ENCODE measurements at regions not wholly inside any gene's neighbourhood (a gene's known extent, or its start where the extent isn't known, plus 50 kb on each side); places are given as distances from the start of the nearest gene placed in this dataset.

- TF ChIP-seq CTCF (IDR thresholded peaks at IDR 0.05) (no peak), POLR2A (IDR thresholded peaks at IDR 0.05) (no peak)
These were observed 84.8 kb upstream of the MYO3A start for GRCh38 chr10:25849268-25849667.
